Right cardiac atrium (tissue), 5 donors: ENCODE measurements at regions not wholly inside any gene's neighbourhood (a gene's known extent, or its start where the extent isn't known, plus 50 kb on each side); places are given as distances from the start of the nearest gene placed in this dataset.
"Not testable (repeated sequence)": the region's sequence is repeated elsewhere in the genome, so short reads cannot be mapped to it uniquely, and the experiment has no call there.

Experiments
- ATAC-seq, 2 donors: fragments of 200-7000 bp; cut with Tn5 transposase; one replicate each; pipeline versions ENCODE4 v1.8.0 to v1.9.1; 2020; ENCODE audit warnings: moderate library complexity in 2 of 2, mild to moderate bottlenecking in 1 of 2
- DNase-seq, 3 donors: peaks; one replicate each; pipeline ENCODE4 v3.0.0-alpha.2; 2020
- H3K27ac ChIP-seq: one replicate; pipeline ENCODE4 v1.5.1; 2013; ENCODE audit warnings: mild to moderate bottlenecking, low read length, control low read depth, moderate library complexity
- H3K27me3 ChIP-seq: one replicate; pipeline ENCODE4 v1.6.1; 2013; ENCODE audit not compliant: control insufficient read depth, insufficient read depth
- H3K4me1 ChIP-seq: one replicate; pipeline ENCODE4 v1.6.1; 2013; ENCODE audit warnings: low read length; ENCODE audit not compliant: control insufficient read depth, insufficient read depth
- H3K4me3 ChIP-seq: one replicate; pipeline ENCODE4 v1.5.1; 2013; ENCODE audit warnings: low read length, control low read depth
- H3K9me3 ChIP-seq: one replicate; pipeline ENCODE4 v1.6.1; 2013; ENCODE audit warnings: low read length; ENCODE audit not compliant: control insufficient read depth
- WGBS: extraction: QIAGEN DNeasy Blood & Tissue Kit; methylation state at CpG from one replicate; pipeline ENCODE4 v1.1.7; 2013; 5-methylcytosine and 5-hydroxymethylcytosine counted together
- intact Hi-C, 4 donors: fragments of 100-400 bp; cut with DNase I; formaldehyde crosslinking; loops; one replicate each; pipeline versions ENCODE4 v1.11.0 to v1.14.0; 2022 to 2023
- donor health status: healthy with polysubstance abuse.
- donor health status: DM: no; HTN: yes; CAD: no.
- donor health status: DM: no; HTN: no; CAD: no.
- donor health status: DM: no; HTN: yes; CAD: no; lungs with severe emphysema.
- donor health status: DM: yes; HTN: yes; CAD: no.

GRCh38 chr2:38482710-38483109 is 105.6 kb upstream of the ATL2 start:
- DNase-seq, H3K27ac ChIP-seq, intact Hi-C loops, H3K4me1 ChIP-seq, H3K4me3 ChIP-seq, H3K9me3 ChIP-seq, ATAC-seq, H3K27me3 ChIP-seq: not testable (repeated sequence)
- over 99% methylated on average over 6 of the region's 6 CpGs for WGBS

GRCh38 chr2:38480617-38481016 is 103.5 kb upstream of the ATL2 start:
- intact Hi-C loops = no loop called here
- Histone ChIP-seq H3K4me1 (no peaks in the 10 kb centered on the region), H3K27me3 (no peaks in the 10 kb centered on the region), H3K9me3 (peaks cover 2% of the 10 kb centered on the region), H3K27ac (no peak overlapping the region), H3K4me3 (no peak overlapping the region)
- ATAC-seq (no peak), DNase-seq (no peak)

GRCh38 chr2:38477006-38477405 is 99.9 kb upstream of the ATL2 start:
- intact Hi-C loops = no loop called here
- DNase-seq = no peak
- 85% methylated on average over 2 of the region's 2 CpGs for WGBS
- H3K9me3 ChIP-seq = peaks cover 2% of the 10 kb centered on the region
- H3K27me3 ChIP-seq = no peaks in the 10 kb centered on the region
- H3K4me1 ChIP-seq = no peaks in the 10 kb centered on the region
- H3K4me3 ChIP-seq = no peak overlapping the region
- no peak for ATAC-seq
- no peak overlapping the region for H3K27ac ChIP-seq

GRCh38 chr2:38475567-38475881 is 98.5 kb upstream of the ATL2 start:
- Histone ChIP-seq H3K27ac (no peak overlapping the region), H3K9me3 (no peaks in the 10 kb centered on the region), H3K4me1 (no peaks in the 10 kb centered on the region), H3K27me3 (no peaks in the 10 kb centered on the region), H3K4me3 (no peak overlapping the region)
- 92% methylated on average over 3 of the region's 3 CpGs for WGBS
- intact Hi-C loops = no loop called here
- no peak for DNase-seq
- ATAC-seq = no peak

- ATAC-seq (no peak), DNase-seq (no peak)
- intact Hi-C loops = no loop called here
- whole genome bisulfite sequencing = 88% methylated on average over 6 of the region's 6 CpGs
- H3K4me1 ChIP-seq = no peaks in the 10 kb centered on the region
- H3K4me3 ChIP-seq = no peak overlapping the region
- no peaks in the 10 kb centered on the region for H3K27me3 ChIP-seq
- H3K9me3 ChIP-seq = no peaks in the 10 kb centered on the region
- H3K27ac ChIP-seq = no peak overlapping the region
These were observed 97.9 kb upstream of the ATL2 start for GRCh38 chr2:38474715-38475566.

GRCh38 chr2:38474021-38474456 is 97.0 kb upstream of the ATL2 start:
- DNase-seq = no peak
- intact Hi-C loops = no loop called here
- no peak for ATAC-seq
- Histone ChIP-seq H3K27me3 (no peaks in the 10 kb centered on the region), H3K9me3 (no peaks in the 10 kb centered on the region), H3K4me1 (no peaks in the 10 kb centered on the region), H3K4me3 (no peak overlapping the region), H3K27ac (no peak overlapping the region)
- 38% methylated on average over 3 of the region's 3 CpGs for WGBS

GRCh38 chr2:38473333-38474005 is 96.4 kb upstream of the ATL2 start:
- H3K9me3 ChIP-seq = no peaks in the 10 kb centered on the region
- ATAC-seq = no peak
- H3K27me3 ChIP-seq = no peaks in the 10 kb centered on the region
- H3K27ac ChIP-seq = no peak overlapping the region
- H3K4me1 ChIP-seq = no peaks in the 10 kb centered on the region
- 74% methylated on average over 5 of the region's 5 CpGs for WGBS
- H3K4me3 ChIP-seq = no peak overlapping the region
- intact Hi-C loops = no loop called here
- no peak for DNase-seq

GRCh38 chr2:38470115-38470514 is 93.0 kb upstream of the ATL2 start:
- no peaks in the 10 kb centered on the region for H3K4me1 ChIP-seq
- 90% methylated on average over 3 of the region's 3 CpGs for WGBS
- no peak overlapping the region for H3K4me3 ChIP-seq
- no peak for ATAC-seq
- H3K27ac ChIP-seq = no peak overlapping the region
- DNase-seq = no peak
- H3K9me3 ChIP-seq = no peaks in the 10 kb centered on the region
- intact Hi-C loops = no loop called here
- no peaks in the 10 kb centered on the region for H3K27me3 ChIP-seq

GRCh38 chr2:38467768-38468455 is 90.8 kb upstream of the ATL2 start:
- Histone ChIP-seq H3K4me3 (no peak overlapping the region), H3K27me3 (no peaks in the 10 kb centered on the region), H3K27ac (no peak overlapping the region), H3K4me1 (no peaks in the 10 kb centered on the region), H3K9me3 (no peaks in the 10 kb centered on the region)
- ATAC-seq = no peak
- intact Hi-C loops = no loop called here
- DNase-seq = no peak
- WGBS = 58% methylated on average over 3 of the region's 3 CpGs

GRCh38 chr2:38466876-38467767 is 90.0 kb upstream of the ATL2 start:
- Histone ChIP-seq H3K27ac (no peak overlapping the region), H3K9me3 (no peaks in the 10 kb centered on the region), H3K4me1 (no peaks in the 10 kb centered on the region), H3K27me3 (no peaks in the 10 kb centered on the region), H3K4me3 (no peak overlapping the region)
- ATAC-seq = peak; percentile 46 to 50
- 66% methylated on average over 11 of the region's 11 CpGs for WGBS
- intact Hi-C loops = no loop called here
- DNase-seq = no peak
